MM.1S (cell line): ENCODE measurements at regions not wholly inside any gene's neighbourhood (a gene's known extent, or its start where the extent isn't known, plus 50 kb on each side); places are given as distances from the start of the nearest gene placed in this dataset.

Experiments used
- CTCF ChIP-seq: fragments of 300-600 bp; sonication (generic); IDR thresholded peaks from 2 replicates; pipeline ENCODE4 v1.5.1; 2016; ENCODE audit warnings: antibody characterized with exemption, low read length, mixed read lengths
- EZH2 ChIP-seq: fragments of 300-600 bp; sonication (generic); optimal IDR thresholded peaks from 2 replicates; pipeline ENCODE3; 2017; ENCODE audit warnings: low read depth, mild to moderate bottlenecking, antibody characterized with exemption, low read length, mixed read lengths
- EZH2phosphoT487 ChIP-seq: fragments of 300-600 bp; sonication (generic); IDR thresholded peaks from 2 replicates; pipeline ENCODE4 v1.6.1; 2018; ENCODE audit warnings: antibody characterized with exemption, low read length

DNA sequence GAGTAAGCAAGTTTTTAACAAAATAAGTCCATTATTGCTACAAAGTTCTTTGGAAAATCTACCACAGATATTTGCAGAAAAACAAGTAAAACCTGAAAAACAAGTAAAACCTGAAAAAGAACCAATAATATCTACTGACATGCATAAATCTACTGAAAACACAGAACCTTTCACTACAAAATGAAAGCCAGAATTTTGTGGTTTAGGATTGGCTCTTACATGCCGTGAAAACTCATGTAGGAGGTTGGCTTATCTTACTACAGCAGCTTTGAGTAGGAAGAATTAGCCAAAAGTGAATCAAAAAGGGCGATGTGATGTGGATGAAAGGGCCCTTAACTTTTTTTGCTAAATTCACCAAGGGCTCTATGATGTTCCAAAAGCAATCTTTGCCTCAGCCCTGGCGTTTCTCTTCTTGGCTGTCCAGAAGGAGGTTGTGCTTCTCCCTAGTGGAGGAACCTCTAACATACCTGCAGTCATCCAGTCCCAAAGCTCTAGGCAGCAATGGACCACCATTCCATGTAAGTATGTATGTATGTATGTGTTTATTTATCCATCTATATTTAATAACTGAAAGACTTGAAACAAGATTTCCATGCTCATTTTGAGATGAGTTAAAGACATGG is 93.5 kb upstream of the ZNF804B start:
- TF ChIP-seq CTCF (no peak), EZH2 (no peak), EZH2phosphoT487 (no peak)
